COR-L47 (cell line): ENCODE measurements at regions not wholly inside any gene's neighbourhood (a gene's known extent, or its start where the extent isn't known, plus 50 kb on each side); places are given as distances from the start of the nearest gene placed in this dataset.

Experiments used
- DNase-seq: peaks from one replicate; lab custom pipeline; 2025; lab: John Stamatoyannopoulos, UW

- DNase-seq: no peak
Measured at GRCh38 chrY:8393246-8393645, 944.0 kb upstream of the TSPY4 start.

- no peak for DNase-seq
Measured at GRCh38 chrY:8422906-8423305, 914.4 kb upstream of the TSPY4 start.

- no peak for DNase-seq
Measured at GRCh38 chrY:8426433-8426832, 910.8 kb upstream of the TSPY4 start.

GRCh38 chrY:8437510-8437909 lies 899.8 kb upstream of the TSPY4 start:
- no peak for DNase-seq

- no peak for DNase-seq
Measured at GRCh38 chrY:8442097-8442496, 895.2 kb upstream of the TSPY4 start.

- DNase-seq: no peak
Measured at GRCh38 chrY:8452963-8453362, 884.3 kb upstream of the TSPY4 start.

GRCh38 chrY:8466813-8467212 lies 870.5 kb upstream of the TSPY4 start:
- no peak for DNase-seq

- no peak for DNase-seq
Measured at GRCh38 chrY:8470249-8470648, 867.0 kb upstream of the TSPY4 start.

- no peak for DNase-seq
Measured at GRCh38 chrY:8479141-8479540, 858.1 kb upstream of the TSPY4 start.

GRCh38 chrY:8488955-8489354 lies 848.3 kb upstream of the TSPY4 start:
- DNase-seq: no peak

- DNase-seq: no peak
Measured at GRCh38 chrY:8489880-8490630, 847.2 kb upstream of the TSPY4 start.

GRCh38 chrY:8494396-8494795 lies 842.9 kb upstream of the TSPY4 start:
- no peak for DNase-seq

GRCh38 chrY:8495243-8495642 lies 842.0 kb upstream of the TSPY4 start:
- DNase-seq: no peak

- DNase-seq: no peak
Measured at GRCh38 chrY:8500888-8501287, 836.4 kb upstream of the TSPY4 start.

- DNase-seq: no peak
Measured at GRCh38 chrY:8533468-8533867, 803.8 kb upstream of the TSPY4 start.

- DNase-seq: no peak
Measured at GRCh38 chrY:8535704-8536103, 801.6 kb upstream of the TSPY4 start.

GRCh38 chrY:8536277-8536676 lies 801.0 kb upstream of the TSPY4 start:
- no peak for DNase-seq

- DNase-seq: no peak
Measured at GRCh38 chrY:8541306-8541705, 796.0 kb upstream of the TSPY4 start.

- DNase-seq: no peak
Measured at GRCh38 chrY:8544715-8545114, 792.5 kb upstream of the TSPY4 start.

GRCh38 chrY:8547931-8548330 lies 789.3 kb upstream of the TSPY4 start:
- DNase-seq: no peak

GRCh38 chrY:8551323-8551722 lies 785.9 kb upstream of the TSPY4 start:
- no peak for DNase-seq

GRCh38 chrY:8552168-8552805 lies 785.0 kb upstream of the TSPY4 start:
- no peak for DNase-seq

GRCh38 chrY:8553614-8554013 lies 783.6 kb upstream of the TSPY4 start:
- DNase-seq: no peak

- DNase-seq: no peak
Measured at GRCh38 chrY:8561385-8561784, 775.9 kb upstream of the TSPY4 start.
